GM12872 (cell line): ENCODE measurements at regions not wholly inside any gene's neighbourhood (a gene's known extent, or its start where the extent isn't known, plus 50 kb on each side); places are given as distances from the start of the nearest gene placed in this dataset.

Experiments
- CTCF ChIP-seq: IDR thresholded peaks from 3 replicates; pipeline ENCODE4 v1.5.1; 2011; ENCODE audit warnings: low read depth, mild to moderate bottlenecking, low read length, moderate library complexity; ENCODE audit not compliant: insufficient read depth

- no peak for TF ChIP-seq CTCF
Measured at GRCh38 chr2:158022888-158023287, 78.8 kb upstream of the UPP2 start.

GRCh38 chr2:158021226-158021625 is 80.5 kb upstream of the UPP2 start:
- no peak for TF ChIP-seq CTCF

GRCh38 chr2:158015428-158016076 is 86.1 kb upstream of the UPP2 start:
- TF ChIP-seq CTCF: no peak

- no peak for TF ChIP-seq CTCF
Measured at GRCh38 chr2:158013891-158014290, 87.8 kb upstream of the UPP2 start.

- no peak for TF ChIP-seq CTCF
Measured at GRCh38 chr2:158011055-158011771, 90.5 kb upstream of the UPP2 start.

GRCh38 chr2:158009399-158009798 is 92.3 kb upstream of the UPP2 start:
- TF ChIP-seq CTCF: no peak

- peak; percentile 14; the same call in 1 of the 3 replicates for TF ChIP-seq CTCF
Measured at GRCh38 chr2:158006961-158007719, 94.5 kb upstream of the UPP2 start.
